ENCODE measurements at regions not wholly inside any gene's neighbourhood (a gene's known extent, or its start where the extent isn't known, plus 50 kb on each side); places are given as distances from the start of the nearest gene placed in this dataset.

- no peak for ATAC-seq
- intact Hi-C loops (cut with DNase I) = no loop called here
- no peak for DNase-seq
Measured at GRCh38 chr4:180655886-180656285, 1587.3 kb upstream of the TENM3 start.

GRCh38 chr4:180657881-180658280, 1585.3 kb upstream of the TENM3 start:
- intact Hi-C loops (cut with DNase I) = no loop called here
- no peak for DNase-seq
- ATAC-seq = no peak

DNA sequence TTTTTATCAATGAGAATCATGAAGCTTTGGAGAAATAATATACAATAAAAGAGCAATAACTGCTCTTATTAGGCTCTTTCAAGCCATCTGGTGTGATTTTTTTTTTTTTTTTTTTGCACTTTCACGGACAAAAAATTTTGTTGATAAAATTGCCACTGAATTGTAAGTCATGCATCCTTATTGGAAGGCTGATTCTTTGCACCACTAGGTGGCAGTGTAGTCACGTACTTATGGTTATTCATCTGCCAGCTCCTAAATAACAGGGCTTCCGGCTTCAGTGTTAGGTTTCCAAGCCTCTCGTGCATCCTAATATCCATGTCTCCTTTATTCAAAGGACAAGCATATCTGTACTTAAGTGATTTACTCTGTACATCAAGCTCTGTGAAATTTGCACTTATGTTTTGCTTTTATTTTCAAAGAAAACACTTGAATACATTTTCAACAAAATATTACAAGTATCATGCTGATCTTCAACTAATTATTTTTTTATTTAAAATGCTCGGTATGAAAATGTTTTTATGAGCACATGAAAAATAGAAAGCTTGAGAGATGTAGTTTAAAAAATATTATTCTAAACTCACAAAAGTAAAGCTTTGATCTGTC, 1578.3 kb upstream of the TENM3 start:
- intact Hi-C loops (cut with DNase I) = no loop called here

GRCh38 chr4:180665481-180665880, 1577.7 kb upstream of the TENM3 start:
- ATAC-seq (no peak), DNase-seq (no peak)
- intact Hi-C loops (cut with DNase I) = no loop called here

More for the DNA sequence above, 1578.3 kb upstream of the TENM3 start:
- ATAC-seq = peak; percentile 47 to 71
- DNase-seq = peak; percentile 55

- peak in 1 of 2 donors; percentile 51 for ATAC-seq
- intact Hi-C loops (cut with DNase I) = no loop called here
- DNase-seq = no peak
Measured at GRCh38 chr4:180665994-180666824, 1577.0 kb upstream of the TENM3 start.

DNA sequence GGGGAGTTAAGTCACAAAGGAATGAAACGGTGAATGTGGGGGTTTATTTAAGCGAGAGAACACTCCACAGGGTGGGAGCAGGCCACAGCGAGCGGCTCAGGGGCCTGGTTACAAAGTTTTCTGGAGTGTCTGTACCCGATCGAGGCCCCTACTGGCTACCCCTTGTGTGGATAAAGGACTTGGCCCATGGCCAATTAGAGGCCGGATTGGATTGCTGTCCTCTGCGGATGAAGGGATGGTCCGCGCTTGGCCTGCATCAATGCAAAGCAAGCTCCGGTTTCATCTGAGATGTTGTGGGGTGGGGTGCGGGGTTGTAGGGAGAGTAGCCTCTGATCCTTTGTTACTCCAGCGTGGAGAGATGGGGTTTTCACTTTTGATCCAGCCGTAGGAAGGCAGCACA, 1574.5 kb upstream of the TENM3 start:
- intact Hi-C loops (cut with DNase I) = no loop called here
- ATAC-seq (no peak), DNase-seq (no peak)

DNA sequence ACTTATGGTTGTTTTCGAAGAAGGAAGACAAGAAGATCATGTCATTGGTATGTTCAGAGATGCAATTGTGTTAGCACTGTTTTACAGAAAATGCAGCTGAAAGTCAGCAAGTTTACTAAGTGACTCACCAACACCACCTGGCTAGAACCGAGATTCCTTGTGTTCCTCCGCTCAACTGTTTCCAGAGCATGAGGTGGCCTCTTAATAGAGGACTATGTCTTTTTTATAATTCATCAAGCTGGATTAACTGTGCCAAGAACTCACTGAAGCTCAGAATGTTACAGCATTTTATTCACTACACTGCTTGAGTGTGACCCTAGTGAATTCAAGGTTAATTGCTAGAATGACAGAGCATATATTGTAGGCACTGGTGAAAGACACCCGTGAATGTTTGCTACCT, 1573.5 kb upstream of the TENM3 start:
- DNase-seq (no peak), ATAC-seq (no peak)
- intact Hi-C loops (cut with DNase I) = no loop called here

GRCh38 chr4:180674619-180675358, 1568.4 kb upstream of the TENM3 start:
- no peak for DNase-seq
- ATAC-seq = no peak
- intact Hi-C loops (cut with DNase I) = no loop called here

DNA sequence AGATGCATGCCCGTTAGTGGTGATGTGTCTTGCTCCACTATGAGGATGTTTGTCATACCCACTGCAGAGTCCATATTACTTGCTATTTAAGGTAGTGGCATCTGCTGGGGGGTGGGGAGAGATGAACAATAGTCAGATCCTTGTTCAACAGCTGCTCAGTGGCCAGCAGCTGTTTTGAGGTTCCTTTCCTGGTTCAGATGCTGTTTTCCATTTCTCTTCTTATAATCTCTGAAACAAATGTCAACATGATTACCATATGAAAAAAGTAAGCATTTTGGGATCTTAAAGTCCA, 1567.9 kb upstream of the TENM3 start:
- intact Hi-C loops (cut with DNase I) = no loop called here
- ATAC-seq = no peak

GRCh38 chr4:180680305-180680704, 1562.9 kb upstream of the TENM3 start:
- DNase-seq (no peak), ATAC-seq (no peak)
- intact Hi-C loops (cut with DNase I) = no loop called here

More for the DNA sequence above, 1567.9 kb upstream of the TENM3 start:
- DNase-seq = no peak

GRCh38 chr4:180682776-180683175, 1560.4 kb upstream of the TENM3 start:
- intact Hi-C loops (cut with DNase I) = no loop called here
- ATAC-seq (no peak), DNase-seq (no peak)

GRCh38 chr4:180683186-180683585, 1560.0 kb upstream of the TENM3 start:
- intact Hi-C loops (cut with DNase I) = no loop called here
- DNase-seq (no peak), ATAC-seq (no peak)

DNA sequence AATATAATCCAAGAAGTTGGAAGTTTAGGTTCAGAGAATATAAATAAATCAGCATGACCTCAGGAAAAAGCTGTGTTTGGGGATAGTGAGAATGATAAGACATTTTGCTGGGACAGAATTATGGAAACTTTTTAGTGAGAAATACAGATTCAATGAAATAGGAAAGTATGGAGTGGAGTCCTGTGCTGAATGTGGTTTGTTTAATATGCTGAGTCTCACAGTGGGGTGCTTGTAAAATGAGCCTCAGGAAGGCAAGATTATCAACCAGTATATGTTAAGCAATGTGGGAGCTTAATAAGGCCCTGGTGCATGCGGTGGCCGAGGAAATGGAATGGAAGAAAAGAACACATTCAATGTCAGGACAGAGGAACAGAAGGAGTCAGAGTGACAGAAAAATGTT, 1554.7 kb upstream of the TENM3 start:
- ATAC-seq (no peak), DNase-seq (no peak)
- intact Hi-C loops (cut with DNase I) = no loop called here

GRCh38 chr4:180694875-180695274, 1548.3 kb upstream of the TENM3 start:
- ATAC-seq (no peak), DNase-seq (no peak)
- intact Hi-C loops (cut with DNase I) = no loop called here

- no peak for ATAC-seq
- intact Hi-C loops (cut with DNase I) = no loop called here
- DNase-seq = no peak
Measured at GRCh38 chr4:180695851-180696250, 1547.4 kb upstream of the TENM3 start.

- no peak for ATAC-seq
- intact Hi-C loops (cut with DNase I) = no loop called here
- no peak for DNase-seq
Measured at GRCh38 chr4:180696460-180697092, 1546.6 kb upstream of the TENM3 start.

GRCh38 chr4:180698550-180699195, 1544.5 kb upstream of the TENM3 start:
- intact Hi-C loops (cut with DNase I) = no loop called here
- DNase-seq = no peak
- no peak for ATAC-seq

DNA sequence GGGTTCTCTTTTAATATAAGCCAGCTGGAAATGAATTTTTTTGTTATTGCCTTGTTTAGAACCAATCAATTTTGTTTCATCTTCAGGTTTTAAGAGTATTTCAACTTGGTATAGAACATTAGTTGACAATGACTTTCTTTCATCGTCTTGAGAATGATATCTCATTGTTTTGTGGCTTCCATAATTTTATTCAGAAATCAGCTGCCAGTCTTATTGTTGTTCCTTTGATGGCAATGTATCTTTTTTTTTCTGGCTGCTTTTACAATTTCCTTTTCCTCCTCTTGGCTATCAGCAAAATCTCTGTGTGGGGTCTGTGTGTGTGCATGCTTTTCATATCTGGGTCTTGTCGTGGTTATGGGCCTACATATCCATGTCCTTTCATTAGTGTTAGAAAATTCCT, 1536.4 kb upstream of the TENM3 start:
- ATAC-seq = no peak
- intact Hi-C loops (cut with DNase I) = no loop called here
- no peak for DNase-seq

- intact Hi-C loops (cut with DNase I) = no loop called here
- DNase-seq = no peak
- no peak for ATAC-seq
Measured at GRCh38 chr4:180710628-180711337, 1532.4 kb upstream of the TENM3 start.
